ENCODE measurements at regions not wholly inside any gene's neighbourhood (a gene's known extent, or its start where the extent isn't known, plus 50 kb on each side); places are given as distances from the start of the nearest gene placed in this dataset.

- no peak for DNase-seq (ENCODE audit: extremely low spot score)
- no peaks in the 10 kb centered on the region for H3K4me1 ChIP-seq (ENCODE audit: insufficient read depth)
- no peak overlapping the region for H3K4me3 ChIP-seq (ENCODE audit: low read depth, low read length)
- 93% methylated on average over 3 of the region's 3 CpGs for WGBS
- no peaks in the 10 kb centered on the region for H3K36me3 ChIP-seq (ENCODE audit: insufficient read depth)
- H3K27ac ChIP-seq (ENCODE audit: low read depth): no peak overlapping the region
Measured at GRCh38 chr14:30085943-30086342, 158.3 kb upstream of the PRKD1 start.

GRCh38 chr14:30088620-30089019, 161.0 kb upstream of the PRKD1 start:
- H3K27ac ChIP-seq (ENCODE audit: low read depth): no peak overlapping the region
- H3K36me3 ChIP-seq (ENCODE audit: insufficient read depth): no peaks in the 10 kb centered on the region
- DNase-seq (ENCODE audit: extremely low spot score): no peak
- no peaks in the 10 kb centered on the region for H3K4me1 ChIP-seq (ENCODE audit: insufficient read depth)
- WGBS: 82% methylated on average over 4 of the region's 4 CpGs
- no peak overlapping the region for H3K4me3 ChIP-seq (ENCODE audit: low read depth, low read length)

- H3K36me3 ChIP-seq (ENCODE audit: insufficient read depth): no peaks in the 10 kb centered on the region
- 80% methylated on average over 2 of the region's 2 CpGs for WGBS
- no peak overlapping the region for H3K4me3 ChIP-seq (ENCODE audit: low read depth, low read length)
- no peaks in the 10 kb centered on the region for H3K4me1 ChIP-seq (ENCODE audit: insufficient read depth)
- DNase-seq (ENCODE audit: extremely low spot score): no peak
- H3K27ac ChIP-seq (ENCODE audit: low read depth): no peak overlapping the region
Measured at GRCh38 chr14:30108975-30109700, 181.5 kb upstream of the PRKD1 start.

GRCh38 chr14:30114051-30114450, 186.4 kb upstream of the PRKD1 start:
- no peak overlapping the region for H3K27ac ChIP-seq (ENCODE audit: low read depth)
- no peak overlapping the region for H3K4me3 ChIP-seq (ENCODE audit: low read depth, low read length)
- no peaks in the 10 kb centered on the region for H3K36me3 ChIP-seq (ENCODE audit: insufficient read depth)
- H3K4me1 ChIP-seq (ENCODE audit: insufficient read depth): no peaks in the 10 kb centered on the region
- DNase-seq (ENCODE audit: extremely low spot score): no peak

GRCh38 chr14:30115756-30116155, 188.1 kb upstream of the PRKD1 start:
- H3K27ac ChIP-seq (ENCODE audit: low read depth): no peak overlapping the region
- H3K4me1 ChIP-seq (ENCODE audit: insufficient read depth): no peaks in the 10 kb centered on the region
- no peak for DNase-seq (ENCODE audit: extremely low spot score)
- no peak overlapping the region for H3K4me3 ChIP-seq (ENCODE audit: low read depth, low read length)
- H3K36me3 ChIP-seq (ENCODE audit: insufficient read depth): no peaks in the 10 kb centered on the region
- 40% methylated on average over 2 of the region's 2 CpGs for WGBS

GRCh38 chr14:30118992-30119640, 191.5 kb upstream of the PRKD1 start:
- Histone ChIP-seq H3K4me3 (ENCODE audit: low read depth, low read length) (no peak overlapping the region), H3K36me3 (ENCODE audit: insufficient read depth) (no peaks in the 10 kb centered on the region), H3K27ac (ENCODE audit: low read depth) (no peak overlapping the region), H3K4me1 (ENCODE audit: insufficient read depth) (no peaks in the 10 kb centered on the region)
- no peak for DNase-seq (ENCODE audit: extremely low spot score)
- WGBS: 81% methylated on average over 2 of the region's 2 CpGs

GRCh38 chr14:30125322-30125979, 197.8 kb upstream of the PRKD1 start:
- no peaks in the 10 kb centered on the region for H3K4me1 ChIP-seq (ENCODE audit: insufficient read depth)
- no peaks in the 10 kb centered on the region for H3K36me3 ChIP-seq (ENCODE audit: insufficient read depth)
- DNase-seq (ENCODE audit: extremely low spot score): no peak
- WGBS: 88% methylated on average over 2 of the region's 2 CpGs
- H3K4me3 ChIP-seq (ENCODE audit: low read depth, low read length): no peak overlapping the region
- no peak overlapping the region for H3K27ac ChIP-seq (ENCODE audit: low read depth)

GRCh38 chr14:30129807-30130206, 202.2 kb upstream of the PRKD1 start:
- no peak for DNase-seq (ENCODE audit: extremely low spot score)
- H3K27ac ChIP-seq (ENCODE audit: low read depth): no peak overlapping the region
- no peaks in the 10 kb centered on the region for H3K4me1 ChIP-seq (ENCODE audit: insufficient read depth)
- no peak overlapping the region for H3K4me3 ChIP-seq (ENCODE audit: low read depth, low read length)
- H3K36me3 ChIP-seq (ENCODE audit: insufficient read depth): no peaks in the 10 kb centered on the region
- 57% methylated on average over 4 of the region's 4 CpGs for WGBS

- Histone ChIP-seq H3K4me3 (ENCODE audit: low read depth, low read length) (no peak overlapping the region), H3K4me1 (ENCODE audit: insufficient read depth) (no peaks in the 10 kb centered on the region), H3K36me3 (ENCODE audit: insufficient read depth) (no peaks in the 10 kb centered on the region), H3K27ac (ENCODE audit: low read depth) (no peak overlapping the region)
- 80% methylated on average over 5 of the region's 5 CpGs for WGBS
- no peak for DNase-seq (ENCODE audit: extremely low spot score)
Measured at GRCh38 chr14:30131581-30132097, 204.0 kb upstream of the PRKD1 start.

GRCh38 chr14:30132196-30132595, 204.5 kb upstream of the PRKD1 start:
- H3K4me3 ChIP-seq (ENCODE audit: low read depth, low read length): no peak overlapping the region
- H3K4me1 ChIP-seq (ENCODE audit: insufficient read depth): no peaks in the 10 kb centered on the region
- 83% methylated on average over 2 of the region's 2 CpGs for WGBS

GRCh38 chr14:30134936-30135335, 207.3 kb upstream of the PRKD1 start:
- no peaks in the 10 kb centered on the region for H3K4me1 ChIP-seq (ENCODE audit: insufficient read depth)
- no peak overlapping the region for H3K4me3 ChIP-seq (ENCODE audit: low read depth, low read length)
- DNase-seq (ENCODE audit: extremely low spot score): no peak
- H3K36me3 ChIP-seq (ENCODE audit: insufficient read depth): no peaks in the 10 kb centered on the region
- 94% methylated on average over 5 of the region's 5 CpGs for WGBS
- H3K27ac ChIP-seq (ENCODE audit: low read depth): no peak overlapping the region

More at GRCh38 chr14:30132196-30132595, 204.5 kb upstream of the PRKD1 start:
- Histone ChIP-seq H3K27ac (ENCODE audit: low read depth) (no peak overlapping the region), H3K36me3 (ENCODE audit: insufficient read depth) (no peaks in the 10 kb centered on the region)
- no peak for DNase-seq (ENCODE audit: extremely low spot score)

GRCh38 chr14:30138567-30138966, 210.9 kb upstream of the PRKD1 start:
- Histone ChIP-seq H3K27ac (ENCODE audit: low read depth) (no peak overlapping the region), H3K4me3 (ENCODE audit: low read depth, low read length) (no peak overlapping the region), H3K4me1 (ENCODE audit: insufficient read depth) (no peaks in the 10 kb centered on the region), H3K36me3 (ENCODE audit: insufficient read depth) (no peaks in the 10 kb centered on the region)
- DNase-seq (ENCODE audit: extremely low spot score): no peak
- WGBS: 74% methylated on average over 1 of the region's 1 CpG

GRCh38 chr14:30142216-30142615, 214.6 kb upstream of the PRKD1 start:
- no peak overlapping the region for H3K27ac ChIP-seq (ENCODE audit: low read depth)
- no peaks in the 10 kb centered on the region for H3K4me1 ChIP-seq (ENCODE audit: insufficient read depth)
- 84% methylated on average over 1 of the region's 1 CpG for WGBS
- H3K4me3 ChIP-seq (ENCODE audit: low read depth, low read length): no peak overlapping the region
- no peak for DNase-seq (ENCODE audit: extremely low spot score)
- no peaks in the 10 kb centered on the region for H3K36me3 ChIP-seq (ENCODE audit: insufficient read depth)

GRCh38 chr14:30143627-30144026, 216.0 kb upstream of the PRKD1 start:
- DNase-seq (ENCODE audit: extremely low spot score): no peak
- Histone ChIP-seq H3K36me3 (ENCODE audit: insufficient read depth) (no peaks in the 10 kb centered on the region), H3K27ac (ENCODE audit: low read depth) (no peak overlapping the region), H3K4me3 (ENCODE audit: low read depth, low read length) (no peak overlapping the region), H3K4me1 (ENCODE audit: insufficient read depth) (no peaks in the 10 kb centered on the region)
